ENCODE measurements at regions not wholly inside any gene's neighbourhood (a gene's known extent, or its start where the extent isn't known, plus 50 kb on each side); places are given as distances from the start of the nearest gene placed in this dataset.

DNA sequence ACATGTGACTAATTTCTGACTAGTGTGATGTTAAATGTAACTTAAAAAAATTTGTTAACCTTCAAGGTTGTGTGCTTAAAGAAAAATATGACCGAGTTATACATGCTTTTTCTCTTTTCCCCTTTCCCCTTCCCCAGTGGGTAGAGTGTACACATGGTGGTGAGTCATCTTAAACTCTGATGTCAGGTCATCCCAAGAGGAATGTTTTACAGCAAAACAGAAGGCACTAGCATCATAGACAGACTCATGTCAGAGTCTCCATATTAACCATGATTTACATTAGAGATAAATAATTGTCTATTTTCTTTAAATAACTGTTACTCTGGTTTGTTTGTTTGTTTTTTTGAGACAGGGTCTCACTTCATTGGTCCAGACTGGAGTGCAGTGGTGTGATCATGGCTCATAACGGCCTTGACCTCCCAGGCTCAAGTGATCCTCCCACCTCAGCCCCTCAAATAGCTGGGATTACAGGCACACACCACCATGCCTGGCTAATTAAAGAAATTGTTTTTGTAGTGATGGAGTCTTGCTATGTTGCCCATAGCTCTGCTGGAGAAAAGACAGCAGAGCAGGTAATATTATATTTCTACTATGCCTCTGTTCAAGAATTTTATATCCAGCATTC lies 160.4 kb upstream of the PCDH9 start:
- TF ChIP-seq, protein P1, sequence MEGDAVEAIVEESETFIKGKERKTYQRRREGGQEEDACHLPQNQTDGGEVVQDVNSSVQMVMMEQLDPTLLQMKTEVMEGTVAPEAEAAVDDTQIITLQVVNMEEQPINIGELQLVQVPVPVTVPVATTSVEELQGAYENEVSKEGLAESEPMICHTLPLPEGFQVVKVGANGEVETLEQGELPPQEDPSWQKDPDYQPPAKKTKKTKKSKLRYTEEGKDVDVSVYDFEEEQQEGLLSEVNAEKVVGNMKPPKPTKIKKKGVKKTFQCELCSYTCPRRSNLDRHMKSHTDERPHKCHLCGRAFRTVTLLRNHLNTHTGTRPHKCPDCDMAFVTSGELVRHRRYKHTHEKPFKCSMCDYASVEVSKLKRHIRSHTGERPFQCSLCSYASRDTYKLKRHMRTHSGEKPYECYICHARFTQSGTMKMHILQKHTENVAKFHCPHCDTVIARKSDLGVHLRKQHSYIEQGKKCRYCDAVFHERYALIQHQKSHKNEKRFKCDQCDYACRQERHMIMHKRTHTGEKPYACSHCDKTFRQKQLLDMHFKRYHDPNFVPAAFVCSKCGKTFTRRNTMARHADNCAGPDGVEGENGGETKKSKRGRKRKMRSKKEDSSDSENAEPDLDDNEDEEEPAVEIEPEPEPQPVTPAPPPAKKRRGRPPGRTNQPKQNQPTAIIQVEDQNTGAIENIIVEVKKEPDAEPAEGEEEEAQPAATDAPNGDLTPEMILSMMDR (IDR thresholded peaks at IDR 0.05) = no peak
- TF ChIP-seq POLR2A (IDR thresholded peaks at IDR 0.05) = no peak

Data from heart left ventricle (tissue), 13 donors.